ENCODE measurements at regions not wholly inside any gene's neighbourhood (a gene's known extent, or its start where the extent isn't known, plus 50 kb on each side); places are given as distances from the start of the nearest gene placed in this dataset.

GRCh38 chr13:37457612-37458011 lies 141.0 kb downstream of the POSTN start (continued):
- TF ChIP-seq CBX8 (IDR thresholded peaks at IDR 0.05), result no peak
- no peak for TF ChIP-seq JUNB (IDR thresholded peaks at IDR 0.05)
- TF ChIP-seq POLR2AphosphoS2 (conservative IDR thresholded peaks at IDR 0.05; ENCODE audit: low read length), result no peak
- no peak for TF ChIP-seq EP300 (IDR thresholded peaks at IDR 0.05)
- TF ChIP-seq CHD2 (IDR thresholded peaks at IDR 0.05; ENCODE audit: low read length, partially characterized antibody), result no peak
- no peak for TF ChIP-seq HOXA7 (CRISPR knock-in tag; IDR thresholded peaks at IDR 0.05)
- TF ChIP-seq, protein P1, sequence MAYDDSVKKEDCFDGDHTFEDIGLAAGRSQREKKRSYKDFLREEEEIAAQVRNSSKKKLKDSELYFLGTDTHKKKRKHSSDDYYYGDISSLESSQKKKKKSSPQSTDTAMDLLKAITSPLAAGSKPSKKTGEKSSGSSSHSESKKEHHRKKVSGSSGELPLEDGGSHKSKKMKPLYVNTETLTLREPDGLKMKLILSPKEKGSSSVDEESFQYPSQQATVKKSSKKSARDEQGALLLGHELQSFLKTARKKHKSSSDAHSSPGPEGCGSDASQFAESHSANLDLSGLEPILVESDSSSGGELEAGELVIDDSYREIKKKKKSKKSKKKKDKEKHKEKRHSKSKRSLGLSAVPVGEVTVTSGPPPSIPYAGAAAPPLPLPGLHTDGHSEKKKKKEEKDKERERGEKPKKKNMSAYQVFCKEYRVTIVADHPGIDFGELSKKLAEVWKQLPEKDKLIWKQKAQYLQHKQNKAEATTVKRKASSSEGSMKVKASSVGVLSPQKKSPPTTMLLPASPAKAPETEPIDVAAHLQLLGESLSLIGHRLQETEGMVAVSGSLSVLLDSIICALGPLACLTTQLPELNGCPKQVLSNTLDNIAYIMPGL (CRISPR knock-in tag; IDR thresholded peaks at IDR 0.05; ENCODE audit: borderline replicate concordance), result no peak
- no peak for TF ChIP-seq EHMT2 (IDR thresholded peaks at IDR 0.05; ENCODE audit: low read depth)
- no peak for TF ChIP-seq ZNF302 (CRISPR knock-in tag; IDR thresholded peaks at IDR 0.05)

- Histone ChIP-seq H3K4me1 (no peaks in the 10 kb centered on the region), H3K4me3 (no peak overlapping the region), H3K9me3 (no peaks in the 10 kb centered on the region), H3K4me2 (no peak overlapping the region), H3K27ac (no peak overlapping the region)
- TF ChIP-seq POLR2AphosphoS2 (conservative IDR thresholded peaks at IDR 0.05; ENCODE audit: low read length) (no peak), TP53 (CRISPR knock-in tag; IDR thresholded peaks at IDR 0.05) (no peak), CBX2 (IDR thresholded peaks at IDR 0.05; ENCODE audit: borderline replicate concordance, low read depth) (no peak), ESRRA (IDR thresholded peaks at IDR 0.05; ENCODE audit: borderline replicate concordance, low read length) (no peak), MAFK (IDR thresholded peaks at IDR 0.05; ENCODE audit: partially characterized antibody) (no peak), MAZ (IDR thresholded peaks at IDR 0.05; ENCODE audit: borderline replicate concordance, low read depth, low read length) (no peak), RAD21 (conservative IDR thresholded peaks at IDR 0.05 in 1 of 2, IDR thresholded peaks at IDR 0.05 in 1 of 2) (no peak), RNF2 (IDR thresholded peaks at IDR 0.05; ENCODE audit: borderline replicate concordance, low read depth) (no peak), EHMT2 (IDR thresholded peaks at IDR 0.05; ENCODE audit: low read depth) (no peak), CHD4 (IDR thresholded peaks at IDR 0.05; ENCODE audit: borderline replicate concordance) (no peak), MYC (IDR thresholded peaks at IDR 0.05; ENCODE audit: borderline replicate concordance, low read length) (no peak), CHD2 (IDR thresholded peaks at IDR 0.05; ENCODE audit: low read length, partially characterized antibody) (no peak), HOXB5 (CRISPR knock-in tag; IDR thresholded peaks at IDR 0.05) (no peak), USF2 (IDR thresholded peaks at IDR 0.05) (no peak), MAX (IDR thresholded peaks at IDR 0.05) (no peak), HEYL (CRISPR knock-in tag; IDR thresholded peaks at IDR 0.05) (no peak)
- TF ChIP-seq, protein P2, sequence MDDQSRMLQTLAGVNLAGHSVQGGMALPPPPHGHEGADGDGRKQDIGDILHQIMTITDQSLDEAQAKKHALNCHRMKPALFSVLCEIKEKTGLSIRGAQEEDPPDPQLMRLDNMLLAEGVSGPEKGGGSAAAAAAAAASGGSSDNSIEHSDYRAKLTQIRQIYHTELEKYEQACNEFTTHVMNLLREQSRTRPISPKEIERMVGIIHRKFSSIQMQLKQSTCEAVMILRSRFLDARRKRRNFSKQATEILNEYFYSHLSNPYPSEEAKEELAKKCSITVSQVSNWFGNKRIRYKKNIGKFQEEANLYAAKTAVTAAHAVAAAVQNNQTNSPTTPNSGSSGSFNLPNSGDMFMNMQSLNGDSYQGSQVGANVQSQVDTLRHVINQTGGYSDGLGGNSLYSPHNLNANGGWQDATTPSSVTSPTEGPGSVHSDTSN (IDR thresholded peaks at IDR 0.05), result no peak
- TF ChIP-seq, protein P3, sequence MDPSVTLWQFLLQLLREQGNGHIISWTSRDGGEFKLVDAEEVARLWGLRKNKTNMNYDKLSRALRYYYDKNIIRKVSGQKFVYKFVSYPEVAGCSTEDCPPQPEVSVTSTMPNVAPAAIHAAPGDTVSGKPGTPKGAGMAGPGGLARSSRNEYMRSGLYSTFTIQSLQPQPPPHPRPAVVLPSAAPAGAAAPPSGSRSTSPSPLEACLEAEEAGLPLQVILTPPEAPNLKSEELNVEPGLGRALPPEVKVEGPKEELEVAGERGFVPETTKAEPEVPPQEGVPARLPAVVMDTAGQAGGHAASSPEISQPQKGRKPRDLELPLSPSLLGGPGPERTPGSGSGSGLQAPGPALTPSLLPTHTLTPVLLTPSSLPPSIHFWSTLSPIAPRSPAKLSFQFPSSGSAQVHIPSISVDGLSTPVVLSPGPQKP (IDR thresholded peaks at IDR 0.05; ENCODE audit: low read depth, low read length), result no peak
- TF ChIP-seq, protein P4, sequence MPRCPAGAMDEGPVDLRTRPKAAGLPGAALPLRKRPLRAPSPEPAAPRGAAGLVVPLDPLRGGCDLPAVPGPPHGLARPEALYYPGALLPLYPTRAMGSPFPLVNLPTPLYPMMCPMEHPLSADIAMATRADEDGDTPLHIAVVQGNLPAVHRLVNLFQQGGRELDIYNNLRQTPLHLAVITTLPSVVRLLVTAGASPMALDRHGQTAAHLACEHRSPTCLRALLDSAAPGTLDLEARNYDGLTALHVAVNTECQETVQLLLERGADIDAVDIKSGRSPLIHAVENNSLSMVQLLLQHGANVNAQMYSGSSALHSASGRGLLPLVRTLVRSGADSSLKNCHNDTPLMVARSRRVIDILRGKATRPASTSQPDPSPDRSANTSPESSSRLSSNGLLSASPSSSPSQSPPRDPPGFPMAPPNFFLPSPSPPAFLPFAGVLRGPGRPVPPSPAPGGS (IDR thresholded peaks at IDR 0.05), result no peak
- CTCF ChIA-PET, result no interaction called here
- POLR2A ChIA-PET, result no interaction called here
- DNase-seq (ENCODE audit: low read depth in 1 of 2, low spot score in 1 of 2), result no peak
- 7% methylated on average over 4 of the region's 4 CpGs for WGBS (ENCODE audit: missing lambda C conversion rate)
- no peak for ATAC-seq
- FAIRE-seq, result no peak
Observed at GRCh38 chr13:37456506-37456905, 142.1 kb downstream of the POSTN start.
